ENCODE measurements at regions not wholly inside any gene's neighbourhood (a gene's known extent, or its start where the extent isn't known, plus 50 kb on each side); places are given as distances from the start of the nearest gene placed in this dataset.

GRCh38 chr1:55272994-55273393 is 57.8 kb upstream of the USP24 start:
- DNase-seq = no peak

Measured in CD4-positive, alpha-beta T cell treated with Interleukin-4 for 1 hour (primary cell).